Testis (tissue), 2 donors: ENCODE measurements at regions not wholly inside any gene's neighbourhood (a gene's known extent, or its start where the extent isn't known, plus 50 kb on each side); places are given as distances from the start of the nearest gene placed in this dataset.

Experiments
- CTCF ChIP-seq, 3 experiments: fragments of 450-650 bp in 2 of 3; fragments of 200-600 bp in 1 of 3; sonication (generic) in 1 of 3; IDR thresholded peaks; one replicate each; pipeline ENCODE4 v1.5.1; 2016 to 2019; ENCODE audit warnings: antibody characterized with exemption in 3 of 3, mild to moderate bottlenecking in 2 of 3, moderate library complexity in 1 of 3
- POLR2A ChIP-seq: fragments of 450-650 bp; IDR thresholded peaks from one replicate; pipeline ENCODE4 v1.6.1; 2017; ENCODE audit warnings: antibody characterized with exemption, mild to moderate bottlenecking, moderate library complexity

- TF ChIP-seq CTCF (IDR thresholded peaks at IDR 0.05): no peak
- no peak for TF ChIP-seq POLR2A
Observed at GRCh38 chr9:99744132-99744531, 77.6 kb upstream of the NR4A3 start.
